ENCODE measurements at regions not wholly inside any gene's neighbourhood (a gene's known extent, or its start where the extent isn't known, plus 50 kb on each side); places are given as distances from the start of the nearest gene placed in this dataset.

- Histone ChIP-seq H3F3A (replicated peaks; ENCODE audit: low read depth) (no peaks in the 10 kb centered on the region), H3K4me3 (no peak overlapping the region), H3K9me2 (ENCODE audit: insufficient read depth) (peaks cover 11% of the 10 kb centered on the region), H3K27me3 (ENCODE audit: insufficient read depth) (no peaks in the 10 kb centered on the region), H3K36me3 (ENCODE audit: insufficient read depth) (no peaks in the 10 kb centered on the region), H3K27ac (ENCODE audit: low read depth) (no peak overlapping the region), H2AFZ (0 out of 2 replicates have a peak overlapping the region, but pooled peaks have one; percentile 56), H3K79me2 (replicated peaks; ENCODE audit: insufficient read depth) (no peaks in the 10 kb centered on the region), H3K4me2 (no peak overlapping the region), H3K4me1 (ENCODE audit: insufficient read depth) (no peaks in the 10 kb centered on the region), H4K20me1 (replicated peaks; ENCODE audit: insufficient read depth) (no peaks in the 10 kb centered on the region)
- TF ChIP-seq ETS1 (IDR thresholded peaks at IDR 0.05) (no peak), CREB1 (CRISPR knock-in tag; IDR thresholded peaks at IDR 0.05; ENCODE audit: low read depth) (no peak), ZNF462 (CRISPR knock-in tag; IDR thresholded peaks at IDR 0.05) (no peak), CTCF (conservative IDR thresholded peaks at IDR 0.05; ENCODE audit: low read depth in 2 of 2) (no peak), ZNF114 (CRISPR knock-in tag; IDR thresholded peaks at IDR 0.05) (no peak), EZH2 (IDR thresholded peaks at IDR 0.05; ENCODE audit: low read depth, unreplicated experiment) (no peak), EZH2phosphoT487 (IDR thresholded peaks at IDR 0.05; ENCODE audit: unreplicated experiment) (no peak), JUNB (IDR thresholded peaks at IDR 0.05; ENCODE audit: unreplicated experiment) (no peak), STAT1 (IDR thresholded peaks at IDR 0.05; ENCODE audit: unreplicated experiment) (no peak), ZNF331 (CRISPR knock-in tag; IDR thresholded peaks at IDR 0.05; ENCODE audit: low read depth) (no peak), REST (IDR thresholded peaks at IDR 0.05; ENCODE audit: unreplicated experiment) (no peak), POLR2AphosphoS5 (IDR thresholded peaks at IDR 0.05; ENCODE audit: low read depth) (no peak), NANOG (IDR thresholded peaks at IDR 0.05; ENCODE audit: borderline replicate concordance) (no peak)
- DNase-seq (ENCODE audit: low spot score): no peak
- Mint-ChIP-seq H3K9me3 (no peaks in the 10 kb centered on the region; the same call in 2 of the 3 replicates), H3K36me3 (ENCODE audit: low read depth) (no peaks in the 10 kb centered on the region; the same call in 2 of the 3 replicates), H3K27ac (no peak overlapping the region), H3K4me3 (no peak overlapping the region), H3K27me3 (ENCODE audit: insufficient read depth, low read depth, poor library complexity) (no peaks in the 10 kb centered on the region), H3K4me1 (no peaks in the 10 kb centered on the region)
- ATAC-seq: no peak
These were observed 409.1 kb downstream of the GPAM start for GRCh38 chr10:111774486-111774885.
